CD14-positive monocyte (primary cell): ENCODE measurements at regions not wholly inside any gene's neighbourhood (a gene's known extent, or its start where the extent isn't known, plus 50 kb on each side); places are given as distances from the start of the nearest gene placed in this dataset.

Source experiments
- DNase-seq, 3 donors: peaks; one replicate each; pipeline ENCODE4 v3.0.0-alpha.2; 2011 to 2022
- H2AFZ ChIP-seq: 2 replicates; pipeline ENCODE4 v1.6.0; 2012; ENCODE audit warnings: mild to moderate bottlenecking, low read depth, low read length, inconsistent platforms; ENCODE audit not compliant: insufficient read depth, poor library complexity, severe bottlenecking
- H3K27ac ChIP-seq, 2 donors: 1 replicate in 1 of 2; 2 replicates in 1 of 2; pipeline ENCODE4 v1.5.1; 2012 to 2013; ENCODE audit warnings: low read length in 2 of 2, control low read depth in 1 of 2, inconsistent platforms in 1 of 2, low read depth in 1 of 2, mild to moderate bottlenecking in 1 of 2
- H3K27me3 ChIP-seq, 2 donors: one replicate each; pipeline versions ENCODE4 v1.6.0 to v1.6.1; 2011 to 2013; ENCODE audit warnings: low read length in 2 of 2; ENCODE audit not compliant: control insufficient read depth in 2 of 2, insufficient read depth in 2 of 2
- H3K36me3 ChIP-seq, 2 donors: replicated peaks in 1 of 2; 1 replicate in 1 of 2; 2 replicates in 1 of 2; pipeline versions ENCODE4 v1.5.1 to v1.6.1; 2012 to 2013; ENCODE audit warnings: low read length in 2 of 2, control low read depth in 1 of 2, inconsistent platforms in 1 of 2, mild to moderate bottlenecking in 1 of 2; ENCODE audit not compliant: insufficient read depth in 2 of 2, control insufficient read depth in 1 of 2
- H3K4me1 ChIP-seq, 2 donors: 1 replicate in 1 of 2; 2 replicates in 1 of 2; pipeline versions ENCODE4 v1.5.1 to v1.6.1; 2012 to 2013; ENCODE audit warnings: low read length in 2 of 2, control low read depth in 1 of 2, inconsistent platforms in 1 of 2, mild to moderate bottlenecking in 1 of 2, moderate library complexity in 1 of 2; ENCODE audit not compliant: insufficient read depth in 2 of 2, control insufficient read depth in 1 of 2
- H3K4me2 ChIP-seq: replicated peaks from 2 replicates; pipeline ENCODE3; 2012; ENCODE audit warnings: low read length, moderate library complexity, mild to moderate bottlenecking; ENCODE audit not compliant: poor library complexity, severe bottlenecking; ENCODE audit errors: extremely low read depth
- H3K4me3 ChIP-seq, 3 experiments: fragments of 200-600 bp in 1 of 3; sonication (generic) in 1 of 3; replicated peaks in 1 of 3; 1 replicate in 2 of 3; 2 replicates in 1 of 3; pipeline ENCODE4 v1.5.1; 2011 to 2013; ENCODE audit warnings: low read length in 3 of 3, mild to moderate bottlenecking in 3 of 3, control low read depth in 2 of 3, low read depth in 2 of 3, inconsistent platforms in 1 of 3, moderate library complexity in 1 of 3
- H3K79me2 ChIP-seq: 2 replicates; pipeline ENCODE4 v1.6.0; 2012; ENCODE audit warnings: mild to moderate bottlenecking, control low read depth, inconsistent platforms, low read length, moderate library complexity; ENCODE audit not compliant: insufficient read depth
- H3K9ac ChIP-seq: 2 replicates; pipeline ENCODE4 v1.6.0; 2017; ENCODE audit warnings: low read length, mild to moderate bottlenecking; ENCODE audit not compliant: insufficient read depth, poor library complexity, severe bottlenecking
- H3K9me3 ChIP-seq, 2 donors: replicated peaks in 1 of 2; 1 replicate in 1 of 2; 2 replicates in 1 of 2; pipeline versions ENCODE4 v1.5.1 to v1.6.1; 2012 to 2013; ENCODE audit warnings: low read length in 2 of 2, control low read depth in 1 of 2; ENCODE audit not compliant: control insufficient read depth in 1 of 2, insufficient read depth in 1 of 2
- H4K20me1 ChIP-seq: 2 replicates; pipeline ENCODE4 v1.6.0; 2012; ENCODE audit warnings: mild to moderate bottlenecking, low read length, control low read depth, moderate library complexity; ENCODE audit not compliant: insufficient read depth
- H3K27ac Mint-ChIP-seq, 7 donors: one replicate each; pipeline ENCODE4 v1.8.0; 2020; ENCODE audit warnings: mild to moderate bottlenecking in 7 of 7, mixed read lengths in 7 of 7, moderate library complexity in 6 of 7, inconsistent platforms in 2 of 7
- H3K27me3 Mint-ChIP-seq, 3 donors: one replicate each; pipeline ENCODE4 v1.8.0; 2021 to 2022; ENCODE audit warnings: low read depth in 3 of 3, mild to moderate bottlenecking in 3 of 3, mixed read lengths in 3 of 3, moderate library complexity in 3 of 3, inconsistent platforms in 1 of 3
- H3K36me3 Mint-ChIP-seq, 2 donors: one replicate each; pipeline ENCODE4 v1.8.0; 2020; ENCODE audit warnings: mixed read lengths in 2 of 2, inconsistent platforms in 1 of 2, mild to moderate bottlenecking in 1 of 2
- H3K4me1 Mint-ChIP-seq: one replicate; pipeline ENCODE4 v1.8.0; 2020; ENCODE audit warnings: mild to moderate bottlenecking, mixed read lengths
- H3K4me3 Mint-ChIP-seq, 2 donors: one replicate each; pipeline ENCODE4 v1.8.0; 2020; ENCODE audit warnings: mild to moderate bottlenecking in 2 of 2, mixed read lengths in 2 of 2, moderate library complexity in 1 of 2
- H3K9me3 Mint-ChIP-seq, 7 donors: one replicate each; pipeline ENCODE4 v1.8.0; 2020 to 2022; ENCODE audit warnings: mixed read lengths in 7 of 7, mild to moderate bottlenecking in 6 of 7, moderate library complexity in 6 of 7, inconsistent platforms in 2 of 7
- WGBS: methylation state at CpG from one replicate; pipeline ENCODE4 v1.1.5; 2013; ENCODE audit warnings: missing lambda C conversion rate; ENCODE audit not compliant: insufficient coverage; 5-methylcytosine and 5-hydroxymethylcytosine counted together
- intact Hi-C, 2 donors: fragments of 100-400 bp; cut with micrococcal nuclease; formaldehyde crosslinking; loops; one replicate each; pipeline versions ENCODE4 v1.15.0 to v1.15.1; 2023
- TF ChIP-seq, protein P1 (sequence below): fragments of 200-600 bp; IDR thresholded peaks from one replicate; pipeline ENCODE4 v1.8.0; 2022; ENCODE audit warnings: antibody characterized with exemption, mild to moderate bottlenecking

GRCh38 chr9:80520231-80520630 is 948.5 kb downstream of the TLE4 start:
- no peaks in the 10 kb centered on the region for H3K36me3 ChIP-seq
- H3K79me2 ChIP-seq: no peaks in the 10 kb centered on the region
- TF ChIP-seq, protein P1, sequence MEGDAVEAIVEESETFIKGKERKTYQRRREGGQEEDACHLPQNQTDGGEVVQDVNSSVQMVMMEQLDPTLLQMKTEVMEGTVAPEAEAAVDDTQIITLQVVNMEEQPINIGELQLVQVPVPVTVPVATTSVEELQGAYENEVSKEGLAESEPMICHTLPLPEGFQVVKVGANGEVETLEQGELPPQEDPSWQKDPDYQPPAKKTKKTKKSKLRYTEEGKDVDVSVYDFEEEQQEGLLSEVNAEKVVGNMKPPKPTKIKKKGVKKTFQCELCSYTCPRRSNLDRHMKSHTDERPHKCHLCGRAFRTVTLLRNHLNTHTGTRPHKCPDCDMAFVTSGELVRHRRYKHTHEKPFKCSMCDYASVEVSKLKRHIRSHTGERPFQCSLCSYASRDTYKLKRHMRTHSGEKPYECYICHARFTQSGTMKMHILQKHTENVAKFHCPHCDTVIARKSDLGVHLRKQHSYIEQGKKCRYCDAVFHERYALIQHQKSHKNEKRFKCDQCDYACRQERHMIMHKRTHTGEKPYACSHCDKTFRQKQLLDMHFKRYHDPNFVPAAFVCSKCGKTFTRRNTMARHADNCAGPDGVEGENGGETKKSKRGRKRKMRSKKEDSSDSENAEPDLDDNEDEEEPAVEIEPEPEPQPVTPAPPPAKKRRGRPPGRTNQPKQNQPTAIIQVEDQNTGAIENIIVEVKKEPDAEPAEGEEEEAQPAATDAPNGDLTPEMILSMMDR: no peak
- H3K9ac ChIP-seq: no peak overlapping the region
- no peak for DNase-seq
- H3K9me3 ChIP-seq: peaks cover 13 to 21% of the 10 kb centered on the region in 2 donors
- no peak overlapping the region for H3K27ac Mint-ChIP-seq
- H3K4me3 ChIP-seq: no peak overlapping the region
- H3K27me3 Mint-ChIP-seq: no peaks in the 10 kb centered on the region
- H3K27ac ChIP-seq: no peak overlapping the region
- WGBS: 100% methylated on average over 2 of the region's 4 CpGs
- H3K9me3 Mint-ChIP-seq: peaks cover 7 to 16% (median 13%) of the 10 kb centered on the region in 7 donors
- H3K4me1 ChIP-seq: no peaks in the 10 kb centered on the region
- no peak overlapping the region for H2AFZ ChIP-seq
- no peak overlapping the region for H3K4me2 ChIP-seq
- H4K20me1 ChIP-seq: no peaks in the 10 kb centered on the region
- no peaks in the 10 kb centered on the region for H3K27me3 ChIP-seq
- H3K36me3 Mint-ChIP-seq: no peaks in the 10 kb centered on the region
- H3K4me3 Mint-ChIP-seq: no peak overlapping the region
- intact Hi-C loops: no loop called here
- H3K4me1 Mint-ChIP-seq: no peaks in the 10 kb centered on the region

DNA sequence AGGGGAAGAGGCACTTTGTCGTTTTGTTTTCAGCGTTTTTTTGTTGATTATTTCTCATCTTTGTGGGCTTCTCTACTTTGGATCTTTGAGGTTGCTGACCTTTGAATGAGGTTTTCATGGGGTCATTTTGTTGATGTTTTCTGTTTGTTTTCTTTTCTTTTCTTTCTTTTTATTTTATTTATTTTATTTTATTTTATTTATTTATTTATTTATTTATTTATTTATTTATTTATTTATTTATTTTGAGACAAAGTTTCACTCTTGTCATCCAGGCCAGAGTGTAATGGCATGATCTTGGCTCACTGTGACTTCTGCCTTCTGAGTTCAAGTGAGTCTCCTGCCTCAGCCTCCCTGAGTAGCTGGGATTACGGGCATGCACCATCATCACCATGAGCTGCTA is 946.7 kb downstream of the TLE4 start:
- no CpG with 5 or more reads among the region's 3 CpGs for WGBS

More for the DNA sequence above, 946.7 kb downstream of the TLE4 start:
- DNase-seq: no peak
- no peaks in the 10 kb centered on the region for H3K4me1 Mint-ChIP-seq
- Histone ChIP-seq H3K4me1 (no peaks in the 10 kb centered on the region), H3K9me3 (peaks cover 13 to 15% of the 10 kb centered on the region in 2 donors), H3K4me3 (no peak overlapping the region), H3K27me3 (no peaks in the 10 kb centered on the region), H3K4me2 (no peak overlapping the region), H3K36me3 (no peaks in the 10 kb centered on the region), H3K79me2 (no peaks in the 10 kb centered on the region), H3K27ac (no peak overlapping the region), H4K20me1 (no peaks in the 10 kb centered on the region), H2AFZ (no peak overlapping the region), H3K9ac (no peak overlapping the region)
- no peaks in the 10 kb centered on the region for H3K36me3 Mint-ChIP-seq
- intact Hi-C loops: no loop called here
- no peak overlapping the region for H3K27ac Mint-ChIP-seq
- H3K9me3 Mint-ChIP-seq: peaks cover 7 to 16% (median 11%) of the 10 kb centered on the region in 7 donors
- TF ChIP-seq, protein P1: no peak
- H3K4me3 Mint-ChIP-seq: no peak overlapping the region
- H3K27me3 Mint-ChIP-seq: no peaks in the 10 kb centered on the region
